ENCODE measurements at regions not wholly inside any gene's neighbourhood (a gene's known extent, or its start where the extent isn't known, plus 50 kb on each side); places are given as distances from the start of the nearest gene placed in this dataset.

DNA sequence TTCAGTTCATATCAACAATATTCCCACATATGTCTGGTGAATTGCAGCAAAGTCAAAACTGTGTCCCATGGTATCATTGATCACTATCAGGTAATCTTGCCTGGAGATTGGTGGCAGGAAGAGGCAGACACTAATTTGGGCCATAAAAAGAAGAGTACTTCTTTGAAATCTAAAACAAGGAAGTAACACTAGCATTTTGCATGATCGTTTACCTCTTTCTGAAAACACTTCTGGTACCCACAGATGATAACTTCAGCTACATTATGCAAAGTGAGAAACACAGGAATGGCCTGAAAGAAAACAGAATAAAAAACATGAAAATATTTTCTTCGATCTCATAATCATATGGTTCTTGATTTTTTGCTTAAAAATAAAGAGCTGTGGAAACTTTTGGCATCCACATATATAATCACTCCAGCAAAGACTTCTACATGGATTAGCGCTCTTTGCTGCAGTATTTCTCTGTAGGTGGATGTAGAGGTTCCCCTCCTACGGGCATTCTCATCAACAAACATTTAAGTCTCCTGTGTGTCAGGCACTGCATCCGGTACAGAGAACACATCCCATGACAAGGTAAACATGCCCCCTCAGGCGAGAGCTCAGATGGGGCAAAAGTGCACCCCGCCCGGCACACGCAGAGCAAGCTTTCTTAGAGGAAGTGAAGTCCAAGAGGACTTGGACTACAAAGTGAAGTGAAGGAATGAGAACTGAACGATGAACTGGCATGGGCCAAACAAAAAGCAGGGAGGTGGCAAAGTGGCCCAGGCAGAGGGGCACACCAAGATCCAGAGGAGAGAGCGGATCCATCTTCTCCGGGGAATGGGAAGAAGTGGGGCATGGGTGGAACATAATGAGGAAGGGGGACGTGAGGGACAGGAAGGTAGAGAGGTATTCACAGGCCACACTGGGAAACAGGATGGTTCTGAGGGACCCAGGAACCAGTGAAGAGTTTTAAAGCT lies 68.0 kb upstream of the RIOK3 start:
- no peak for DNase-seq (ENCODE audit: extremely low read depth, low read depth)

DNA sequence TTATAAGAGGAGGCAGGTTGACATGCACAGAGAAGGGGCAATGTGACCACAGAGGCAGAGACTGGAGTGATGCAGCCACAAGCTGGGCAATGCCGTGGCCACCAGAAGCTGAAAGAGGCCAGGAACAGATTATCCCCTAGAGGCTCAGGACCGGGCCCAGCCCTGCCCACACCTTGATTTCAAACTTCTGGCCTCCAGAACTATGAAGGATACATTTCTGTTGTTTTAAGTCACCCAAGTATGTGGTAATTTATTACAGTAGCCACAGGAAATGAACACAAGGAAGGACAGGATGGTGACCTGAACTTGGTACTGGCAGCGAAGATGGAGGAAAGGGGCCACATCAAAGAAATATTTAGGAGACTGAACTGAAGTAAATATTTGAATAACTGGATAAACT lies 66.8 kb upstream of the RIOK3 start:
- no peak for DNase-seq (ENCODE audit: extremely low read depth, low read depth)

DNA sequence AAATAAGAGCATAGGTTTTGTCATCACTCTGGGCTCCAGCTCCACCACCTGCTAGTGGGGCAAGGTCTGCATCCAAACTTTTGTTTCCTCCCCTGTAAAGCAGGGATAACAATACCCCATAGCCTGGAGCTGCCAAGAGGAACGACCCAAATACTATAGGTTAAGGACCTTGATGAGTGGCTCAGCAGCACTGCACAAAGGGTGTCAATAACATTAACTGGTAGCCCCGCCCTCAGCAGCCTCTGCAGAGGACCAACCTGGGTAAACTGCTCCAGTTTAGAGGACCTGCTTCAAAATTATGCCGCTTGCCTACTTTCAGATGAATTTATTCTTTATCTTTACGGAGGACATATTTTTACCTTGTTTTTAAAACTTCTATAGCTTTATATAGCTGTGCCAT lies 65.8 kb upstream of the RIOK3 start:
- DNase-seq (ENCODE audit: extremely low read depth, low read depth): no peak

DNA sequence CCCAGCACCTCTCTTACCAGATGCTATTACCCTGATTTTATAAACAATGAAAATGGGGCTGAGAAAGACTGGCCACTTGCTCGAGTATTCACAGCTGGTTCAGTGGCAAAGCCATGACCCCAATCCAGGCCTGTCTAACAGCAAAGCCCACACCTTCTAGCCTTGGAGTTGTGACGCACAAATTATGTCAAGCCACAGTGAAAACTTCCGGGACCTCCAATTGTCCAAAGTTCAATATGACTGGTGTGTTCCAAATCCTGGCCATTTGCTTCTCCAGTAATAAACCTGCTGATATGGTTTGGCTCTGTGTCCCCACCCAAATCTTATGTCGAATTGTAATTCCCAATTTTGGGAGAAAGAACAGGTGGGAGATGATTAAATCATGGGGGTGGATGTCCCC lies 64.7 kb upstream of the RIOK3 start:
- DNase-seq (ENCODE audit: extremely low read depth, low read depth): no peak

DNA sequence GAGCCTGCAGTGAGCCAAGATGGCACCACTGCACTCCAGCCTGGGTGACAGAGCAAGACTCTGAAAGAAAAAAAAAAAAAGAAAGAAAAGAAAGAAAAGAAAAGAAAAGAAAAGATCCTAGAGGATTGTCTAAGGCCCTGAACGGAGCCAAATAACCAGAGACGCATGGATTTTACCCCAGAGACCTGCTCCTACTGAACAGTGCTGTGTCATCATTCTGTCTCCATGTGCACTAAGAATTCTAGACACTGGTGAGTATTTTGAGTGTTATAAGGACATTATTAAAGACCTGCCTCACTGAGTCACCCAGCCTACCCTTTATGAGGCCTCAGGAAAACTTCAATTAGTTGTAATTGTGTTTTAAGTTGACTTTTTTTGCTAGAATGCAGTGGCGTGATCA lies 61.9 kb upstream of the RIOK3 start:
- DNase-seq (ENCODE audit: extremely low read depth, low read depth): no peak

DNA sequence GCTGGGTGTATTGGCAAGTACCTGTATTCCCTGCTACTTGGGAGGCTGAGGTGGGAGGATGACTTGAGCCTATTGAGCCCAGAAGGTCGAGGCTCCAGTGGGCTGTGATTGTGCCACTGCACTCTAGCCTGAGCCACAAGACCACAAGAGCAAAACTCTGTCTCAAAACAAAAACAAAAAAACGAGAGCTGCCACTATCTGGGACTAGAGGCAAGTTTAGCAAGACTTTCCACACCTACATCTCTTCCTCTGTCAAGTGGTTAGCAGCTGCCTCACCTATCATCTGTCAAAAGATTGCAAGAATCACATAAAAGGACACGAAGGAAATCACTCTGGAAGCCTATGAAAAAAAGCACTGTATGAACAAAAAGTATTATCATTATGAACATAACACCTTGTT lies 55.2 kb upstream of the RIOK3 start:
- DNase-seq (ENCODE audit: extremely low read depth, low read depth): no peak

DNA sequence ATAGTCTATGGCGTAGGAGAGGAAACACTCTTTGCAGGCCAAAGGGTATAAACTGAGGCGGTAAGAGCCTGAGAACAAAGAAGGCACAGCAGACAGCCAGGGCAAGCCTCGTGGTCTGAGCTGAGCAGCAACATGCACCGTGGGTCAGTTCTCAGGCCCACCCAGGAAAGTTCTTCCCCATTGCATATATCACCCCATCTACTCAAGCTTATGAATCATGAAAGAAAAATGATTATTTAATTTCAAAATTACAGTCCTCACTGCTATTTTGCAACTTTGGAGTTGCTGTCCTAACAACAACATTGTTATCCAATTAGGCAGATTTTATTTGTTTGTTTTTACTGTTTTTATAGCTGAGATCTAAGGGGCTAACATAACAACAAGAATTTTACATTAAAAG lies 54.7 kb upstream of the RIOK3 start:
- no peak for DNase-seq (ENCODE audit: extremely low read depth, low read depth)

DNA sequence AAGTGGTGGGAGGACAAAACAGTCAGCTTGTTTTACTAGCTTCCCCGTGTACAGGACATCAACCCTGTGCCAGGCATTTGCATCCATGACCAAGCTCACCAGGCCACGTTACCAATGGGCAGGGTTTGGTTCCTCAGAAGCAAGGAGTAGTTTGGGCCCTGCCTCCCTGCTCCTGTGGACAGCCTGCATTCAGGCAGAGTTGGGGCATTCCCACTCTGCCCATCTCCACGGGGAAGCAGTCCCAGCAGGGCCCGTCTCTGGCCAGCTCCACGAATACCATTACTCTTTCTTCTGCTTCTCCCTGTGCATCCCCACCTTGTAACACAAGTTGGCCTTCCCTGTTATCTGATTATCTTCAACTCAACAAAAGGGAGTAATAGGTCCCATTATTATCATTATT lies 54.0 kb upstream of the RIOK3 start:
- no peak for DNase-seq (ENCODE audit: extremely low read depth, low read depth)

DNA sequence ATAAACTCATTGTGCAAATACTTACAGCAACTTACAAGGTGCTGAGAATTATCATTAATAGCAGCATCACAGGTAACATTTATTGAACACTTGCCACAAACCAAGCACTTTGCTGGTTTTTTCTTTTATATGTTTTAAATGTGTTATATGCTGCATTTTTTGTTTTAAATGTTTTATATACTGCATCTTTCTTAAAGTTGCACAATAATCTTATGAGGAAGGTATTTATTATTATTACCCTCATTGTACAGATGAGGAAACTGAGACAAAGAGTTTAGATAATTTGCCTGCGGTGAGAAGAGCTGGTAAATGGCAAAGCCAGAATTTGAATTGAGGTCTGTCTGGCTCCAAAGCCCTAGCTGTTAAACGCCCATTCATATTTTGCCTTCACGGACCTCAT lies 52.2 kb upstream of the RIOK3 start:
- DNase-seq (ENCODE audit: extremely low read depth, low read depth): no peak

DNA sequence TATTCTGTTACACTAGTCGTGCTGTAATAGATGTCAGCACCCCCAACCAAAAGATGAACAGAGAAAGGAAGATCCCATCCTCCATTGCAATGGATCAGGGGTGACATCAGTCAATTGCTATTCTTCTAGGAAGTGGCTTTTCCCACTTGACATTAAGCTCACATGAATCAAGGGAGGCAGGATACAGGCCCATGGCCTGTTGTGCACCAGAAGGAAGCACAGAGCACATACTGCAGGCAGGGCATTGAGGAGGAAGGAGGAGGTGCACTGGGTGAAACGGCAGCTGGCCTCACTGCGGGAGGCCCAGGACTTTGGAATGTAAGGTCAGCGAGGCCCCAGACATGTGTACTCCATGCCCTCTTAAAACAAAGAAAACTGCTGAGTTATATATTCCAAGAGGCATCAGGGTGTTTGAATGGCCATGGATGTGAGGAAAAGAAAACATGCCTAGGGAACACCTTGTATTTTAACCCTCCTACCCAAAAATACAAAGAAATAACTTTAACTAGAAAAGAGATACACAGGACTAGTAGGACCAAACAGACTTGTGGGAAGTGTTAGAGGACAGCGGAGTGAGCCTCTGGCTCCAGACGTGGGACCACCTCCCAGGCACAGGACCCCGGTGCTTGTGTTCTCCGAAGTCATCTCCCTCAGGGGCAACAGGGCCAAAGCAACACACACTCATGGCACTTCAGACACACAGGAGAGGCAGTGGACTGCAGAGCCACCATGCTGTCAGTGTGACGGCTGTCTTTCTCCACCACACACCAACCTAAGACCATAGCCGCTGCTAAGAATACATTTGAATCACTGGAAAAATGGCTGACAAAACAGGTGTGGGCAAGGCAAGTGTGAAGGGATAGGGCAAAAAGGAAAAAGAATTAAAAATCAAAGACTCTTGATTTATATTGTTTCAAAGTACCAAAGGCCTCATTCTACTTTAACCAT lies 51.4 kb upstream of the RIOK3 start:
- DNase-seq (ENCODE audit: extremely low read depth, low read depth): no peak

All from NCI-H460 (cell line).